Breast epithelium (tissue), 3 donors: ENCODE measurements at regions not wholly inside any gene's neighbourhood (a gene's known extent, or its start where the extent isn't known, plus 50 kb on each side); places are given as distances from the start of the nearest gene placed in this dataset.

ENCODE experiments used
- CTCF ChIP-seq, 3 donors: fragments of 450-650 bp; IDR thresholded peaks; one replicate each; pipeline ENCODE4 v1.5.1; 2016 to 2017; ENCODE audit warnings: antibody characterized with exemption in 3 of 3, mild to moderate bottlenecking in 3 of 3, moderate library complexity in 3 of 3
- POLR2A ChIP-seq: fragments of 450-650 bp; IDR thresholded peaks from one replicate; pipeline ENCODE4 v1.6.1; 2016; ENCODE audit warnings: antibody characterized with exemption, mild to moderate bottlenecking, moderate library complexity
- POLR2AphosphoS5 ChIP-seq, 3 donors: sonication (generic); formaldehyde crosslinking; IDR thresholded peaks; one replicate each; pipeline ENCODE4 v1.6.1; 2017; ENCODE audit warnings: antibody characterized with exemption in 3 of 3

GRCh38 chr21:17921579-17922530 lies 102.7 kb upstream of the C21orf91 start:
- TF ChIP-seq CTCF (IDR thresholded peaks at IDR 0.05) (no peak), POLR2AphosphoS5 (IDR thresholded peaks at IDR 0.05) (no peak), POLR2A (no peak)
